Left ventricle myocardium inferior (tissue), 1 donor: ENCODE measurements at regions not wholly inside any gene's neighbourhood (a gene's known extent, or its start where the extent isn't known, plus 50 kb on each side); places are given as distances from the start of the nearest gene placed in this dataset.

Experiments used
- DNase-seq: peaks from one replicate; pipeline ENCODE4 v3.0.0-alpha.2; 2020
- H3K27ac ChIP-seq: fragments of 200-600 bp; replicated peaks from 2 replicates; pipeline ENCODE4 v1.8.0; 2021
- H3K27me3 ChIP-seq: fragments of 200-600 bp; 2 replicates; pipeline ENCODE4 v1.8.0; 2021; ENCODE audit warnings: low read depth
- H3K36me3 ChIP-seq: fragments of 200-600 bp; 2 replicates; pipeline ENCODE4 v1.8.0; 2021
- H3K4me1 ChIP-seq: fragments of 200-600 bp; 2 replicates; pipeline ENCODE4 v1.8.0; 2021
- H3K4me3 ChIP-seq: fragments of 200-600 bp; 2 replicates; pipeline ENCODE4 v1.8.0; 2021; ENCODE audit warnings: mild to moderate bottlenecking, moderate library complexity
- H3K9me3 ChIP-seq: fragments of 200-600 bp; replicated peaks from 2 replicates; pipeline ENCODE4 v1.8.0; 2021
- intact Hi-C: fragments of 100-400 bp; cut with micrococcal nuclease; formaldehyde crosslinking; loops from one replicate; pipeline ENCODE4 v1.11.0; 2022
- TF ChIP-seq, protein P1 (sequence below): fragments of 200-600 bp; IDR thresholded peaks from 2 replicates; pipeline ENCODE4 v1.8.0; 2021; ENCODE audit warnings: antibody characterized with exemption, mild to moderate bottlenecking, borderline replicate concordance
- donor health status: DM: no; HTN: yes; CAD: no; lungs with severe emphysema.

DNA sequence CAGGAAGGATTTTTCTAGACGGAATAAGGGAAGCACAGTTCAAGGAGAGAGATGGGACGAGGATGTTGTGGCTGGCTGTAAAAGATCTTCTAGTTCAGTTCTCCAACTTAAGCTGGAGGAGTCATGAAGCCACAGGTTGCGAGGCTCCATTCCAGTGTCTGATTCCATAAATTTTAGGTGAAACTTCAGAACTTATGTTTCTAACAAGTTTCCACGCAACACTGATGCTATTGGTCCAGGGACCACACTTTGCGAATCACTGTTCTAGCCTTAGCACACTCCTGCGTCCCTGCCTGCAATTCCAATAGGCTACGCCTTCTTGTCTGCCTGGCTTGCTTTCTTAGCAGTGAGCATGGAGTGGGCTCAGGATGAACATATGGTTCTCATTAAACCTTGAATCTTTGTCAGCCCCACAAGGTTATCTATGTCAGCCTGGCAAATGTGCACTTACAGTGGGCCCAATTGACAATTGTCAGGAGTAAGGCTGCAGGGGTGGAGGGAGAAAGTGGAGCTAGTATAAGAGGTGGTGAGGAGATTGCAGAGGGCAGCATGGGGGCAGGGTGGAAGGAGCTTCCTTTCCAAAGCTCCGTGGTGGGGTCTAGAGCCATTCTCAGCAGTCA is 438.1 kb upstream of the ST6GAL2 start:
- H3K36me3 ChIP-seq: no peaks in the 10 kb centered on the region
- DNase-seq: no peak
- H3K27me3 ChIP-seq: no peaks in the 10 kb centered on the region
- peak overlapping the region; percentile 37 for H3K27ac ChIP-seq
- H3K9me3 ChIP-seq: peaks cover 25% of the 10 kb centered on the region
- H3K4me3 ChIP-seq: no peak overlapping the region
- peaks cover 13% of the 10 kb centered on the region for H3K4me1 ChIP-seq
- TF ChIP-seq, protein P1, sequence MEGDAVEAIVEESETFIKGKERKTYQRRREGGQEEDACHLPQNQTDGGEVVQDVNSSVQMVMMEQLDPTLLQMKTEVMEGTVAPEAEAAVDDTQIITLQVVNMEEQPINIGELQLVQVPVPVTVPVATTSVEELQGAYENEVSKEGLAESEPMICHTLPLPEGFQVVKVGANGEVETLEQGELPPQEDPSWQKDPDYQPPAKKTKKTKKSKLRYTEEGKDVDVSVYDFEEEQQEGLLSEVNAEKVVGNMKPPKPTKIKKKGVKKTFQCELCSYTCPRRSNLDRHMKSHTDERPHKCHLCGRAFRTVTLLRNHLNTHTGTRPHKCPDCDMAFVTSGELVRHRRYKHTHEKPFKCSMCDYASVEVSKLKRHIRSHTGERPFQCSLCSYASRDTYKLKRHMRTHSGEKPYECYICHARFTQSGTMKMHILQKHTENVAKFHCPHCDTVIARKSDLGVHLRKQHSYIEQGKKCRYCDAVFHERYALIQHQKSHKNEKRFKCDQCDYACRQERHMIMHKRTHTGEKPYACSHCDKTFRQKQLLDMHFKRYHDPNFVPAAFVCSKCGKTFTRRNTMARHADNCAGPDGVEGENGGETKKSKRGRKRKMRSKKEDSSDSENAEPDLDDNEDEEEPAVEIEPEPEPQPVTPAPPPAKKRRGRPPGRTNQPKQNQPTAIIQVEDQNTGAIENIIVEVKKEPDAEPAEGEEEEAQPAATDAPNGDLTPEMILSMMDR: no peak
- intact Hi-C loops: no loop called here

DNA sequence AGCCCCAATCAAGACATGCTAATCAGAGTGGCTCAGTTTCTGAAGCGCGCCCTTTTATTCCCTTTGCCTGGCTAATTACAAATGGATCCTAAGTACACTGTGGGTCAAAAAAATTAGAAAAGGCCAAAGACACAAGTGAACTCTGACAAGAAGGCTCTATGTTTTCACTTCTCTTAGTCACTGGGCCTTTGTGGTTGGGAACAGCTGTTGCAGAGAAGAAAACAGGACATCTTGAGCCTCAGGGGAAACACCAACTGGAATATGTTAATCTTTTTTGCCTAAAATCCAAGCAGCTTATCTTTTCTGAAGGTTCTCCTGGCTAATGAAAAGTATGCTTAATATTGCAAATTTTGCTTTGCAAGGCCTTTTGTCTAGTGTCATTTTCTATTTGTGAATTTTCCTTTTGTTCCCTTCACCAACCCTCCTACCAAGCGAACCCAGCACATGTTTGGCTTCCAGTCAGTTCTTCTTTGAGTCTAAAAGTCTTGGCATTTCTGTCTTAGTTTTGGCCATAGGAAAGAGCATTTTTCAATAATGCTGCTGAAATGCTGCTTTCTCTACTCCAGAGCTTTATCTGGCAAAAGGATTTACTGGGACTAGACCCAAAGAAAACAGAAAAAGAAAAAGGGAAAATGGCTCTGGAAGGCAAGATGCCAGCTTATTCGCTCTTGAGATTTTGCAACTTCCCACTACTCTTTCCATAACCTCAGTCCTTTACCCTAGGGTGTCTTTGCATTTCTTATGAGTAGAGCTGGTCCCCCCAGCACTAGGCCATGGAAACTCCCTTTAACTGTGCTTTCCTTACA is 440.2 kb upstream of the ST6GAL2 start:
- TF ChIP-seq, protein P1: no peak
- Histone ChIP-seq H3K4me3 (no peak overlapping the region), H3K27ac (peak overlapping the region; percentile 70), H3K27me3 (no peaks in the 10 kb centered on the region), H3K36me3 (no peaks in the 10 kb centered on the region), H3K4me1 (peaks cover 13% of the 10 kb centered on the region), H3K9me3 (peaks cover 34% of the 10 kb centered on the region)
- intact Hi-C loops: no loop called here
- DNase-seq: no peak

DNA sequence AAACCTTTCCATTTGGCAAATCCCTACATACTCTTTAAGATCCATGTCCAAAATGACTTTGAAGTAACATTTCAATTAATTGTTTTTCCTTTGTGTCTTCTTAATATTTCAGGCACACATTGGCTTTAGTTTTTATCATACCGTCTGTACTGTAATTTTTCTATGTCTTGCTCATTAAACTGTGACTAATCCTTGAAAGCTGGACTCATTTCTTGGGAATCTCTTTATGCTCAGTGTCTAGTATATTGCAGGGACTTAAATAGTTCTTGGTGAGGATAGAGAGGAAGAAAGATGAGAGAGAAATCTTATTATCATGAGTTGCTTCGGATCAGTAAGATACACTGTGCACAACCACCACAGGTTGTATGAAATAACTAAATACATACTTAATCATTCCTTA is 448.3 kb upstream of the ST6GAL2 start:
- Histone ChIP-seq H3K4me1 (no peaks in the 10 kb centered on the region), H3K27ac (no peak overlapping the region), H3K9me3 (peaks cover 11% of the 10 kb centered on the region), H3K4me3 (no peak overlapping the region), H3K36me3 (no peaks in the 10 kb centered on the region), H3K27me3 (no peaks in the 10 kb centered on the region)
- intact Hi-C loops: no loop called here
- no peak for DNase-seq
- TF ChIP-seq, protein P1: no peak

DNA sequence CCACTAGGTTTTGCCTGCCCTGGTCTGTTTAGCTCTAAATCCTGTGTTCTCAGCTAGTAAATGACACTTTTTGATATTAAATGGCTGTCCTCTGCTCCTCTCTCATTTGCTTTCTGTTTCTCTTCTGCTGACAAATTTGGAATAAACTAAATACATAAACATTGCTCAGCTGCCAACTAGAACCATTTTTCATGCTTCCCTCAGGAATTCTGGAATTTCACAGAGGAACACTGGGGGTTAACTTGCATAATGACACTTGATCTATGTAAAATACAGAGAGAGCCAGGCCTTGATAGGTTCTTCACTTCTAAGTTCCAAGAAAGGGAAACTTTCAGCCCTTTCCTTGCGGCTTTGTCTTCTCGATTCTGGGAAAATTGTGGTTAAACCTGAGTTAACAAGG is 450.6 kb upstream of the ST6GAL2 start:
- TF ChIP-seq, protein P1: no peak
- intact Hi-C loops: no loop called here
- H3K4me1 ChIP-seq: no peaks in the 10 kb centered on the region
- no peaks in the 10 kb centered on the region for H3K27me3 ChIP-seq
- peak overlapping the region; percentile 66 for H3K27ac ChIP-seq
- no peaks in the 10 kb centered on the region for H3K36me3 ChIP-seq
- DNase-seq: no peak
- H3K4me3 ChIP-seq: no peak overlapping the region
- peaks cover 14% of the 10 kb centered on the region for H3K9me3 ChIP-seq

DNA sequence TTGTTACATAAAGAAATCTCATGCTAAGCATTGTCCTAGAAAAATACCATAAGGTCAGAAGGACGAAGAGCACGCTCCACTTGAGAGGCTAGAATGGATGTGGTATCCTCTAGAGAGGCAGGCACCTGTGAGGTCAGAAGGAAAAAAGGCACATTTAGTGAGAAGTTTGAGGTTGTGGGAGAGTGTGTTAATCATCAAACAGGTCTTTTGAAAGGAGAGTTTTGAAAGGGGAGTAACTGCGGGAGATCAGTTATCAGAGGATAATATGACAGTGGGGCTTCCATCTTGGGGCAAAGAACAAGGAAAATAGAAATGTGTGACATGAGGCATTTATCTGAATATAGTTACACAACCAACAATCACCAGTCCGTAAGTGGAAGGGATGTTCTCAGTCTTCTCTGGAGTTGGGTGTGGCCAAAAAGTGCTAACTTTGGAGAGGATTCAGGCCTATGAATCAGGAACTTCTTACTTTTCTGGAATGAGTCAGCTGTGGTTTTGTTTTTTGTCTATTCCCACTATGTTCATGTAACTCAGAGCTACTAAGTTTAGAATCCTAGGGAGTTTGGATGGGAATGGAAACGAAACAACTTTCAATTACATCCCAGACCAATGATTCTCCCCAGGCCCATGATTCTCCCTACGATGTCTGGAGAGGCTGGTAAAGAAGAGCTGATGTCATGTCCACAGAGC is 451.4 kb upstream of the ST6GAL2 start:
- no peak for DNase-seq
- intact Hi-C loops: no loop called here
- Histone ChIP-seq H3K4me3 (no peak overlapping the region), H3K27me3 (no peaks in the 10 kb centered on the region), H3K9me3 (peaks cover 22% of the 10 kb centered on the region), H3K36me3 (no peaks in the 10 kb centered on the region), H3K27ac (peak overlapping the region; percentile 66), H3K4me1 (no peaks in the 10 kb centered on the region)
- TF ChIP-seq, protein P1: no peak
